ENCODE measurements at regions not wholly inside any gene's neighbourhood (a gene's known extent, or its start where the extent isn't known, plus 50 kb on each side); places are given as distances from the start of the nearest gene placed in this dataset.

- TF ChIP-seq POLR2A (IDR thresholded peaks at IDR 0.05; ENCODE audit: extremely low read depth, insufficient read length) (no peak), CTCF (IDR thresholded peaks at IDR 0.05; ENCODE audit: low read depth, low read length) (no peak), MAX (IDR thresholded peaks at IDR 0.05; ENCODE audit: low read depth, low read length) (no peak), MYC (IDR thresholded peaks at IDR 0.05; ENCODE audit: low read depth, low read length) (no peak)
- no peak overlapping the region for H3K4me3 ChIP-seq (ENCODE audit: low read depth, low read length)
Measured at GRCh38 chr5:164672205-164672604, 1166.8 kb downstream of the MAT2B start.

GRCh38 chr5:164672931-164673694 lies 1167.7 kb downstream of the MAT2B start:
- TF ChIP-seq POLR2A (IDR thresholded peaks at IDR 0.05; ENCODE audit: extremely low read depth, insufficient read length) (no peak), MYC (IDR thresholded peaks at IDR 0.05; ENCODE audit: low read depth, low read length) (no peak), MAX (IDR thresholded peaks at IDR 0.05; ENCODE audit: low read depth, low read length) (no peak), CTCF (IDR thresholded peaks at IDR 0.05; ENCODE audit: low read depth, low read length) (peak; percentile 7)
- DNase-seq (ENCODE audit: low read depth) = peak; percentile 12
- H3K4me3 ChIP-seq (ENCODE audit: low read depth, low read length) = no peak overlapping the region

More at GRCh38 chr5:164672205-164672604, 1166.8 kb downstream of the MAT2B start:
- DNase-seq (ENCODE audit: low read depth) = no peak

- no peak overlapping the region for H3K4me3 ChIP-seq (ENCODE audit: low read depth, low read length)
Measured at GRCh38 chr5:164679461-164679860, 1174.0 kb downstream of the MAT2B start.

GRCh38 chr5:164680216-164680615 lies 1174.8 kb downstream of the MAT2B start:
- no peak for TF ChIP-seq MAX (IDR thresholded peaks at IDR 0.05; ENCODE audit: low read depth, low read length)
- no peak for TF ChIP-seq MYC (IDR thresholded peaks at IDR 0.05; ENCODE audit: low read depth, low read length)
- no peak for TF ChIP-seq CTCF (IDR thresholded peaks at IDR 0.05; ENCODE audit: low read depth, low read length)
- no peak for TF ChIP-seq POLR2A (IDR thresholded peaks at IDR 0.05; ENCODE audit: extremely low read depth, insufficient read length)
- no peak for DNase-seq (ENCODE audit: low read depth)
- no peak overlapping the region for H3K4me3 ChIP-seq (ENCODE audit: low read depth, low read length)

More at GRCh38 chr5:164679461-164679860, 1174.0 kb downstream of the MAT2B start:
- DNase-seq (ENCODE audit: low read depth) = no peak
- no peak for TF ChIP-seq MYC (IDR thresholded peaks at IDR 0.05; ENCODE audit: low read depth, low read length)
- TF ChIP-seq CTCF (IDR thresholded peaks at IDR 0.05; ENCODE audit: low read depth, low read length) = no peak
- TF ChIP-seq POLR2A (IDR thresholded peaks at IDR 0.05; ENCODE audit: extremely low read depth, insufficient read length) = no peak
- no peak for TF ChIP-seq MAX (IDR thresholded peaks at IDR 0.05; ENCODE audit: low read depth, low read length)

- H3K4me3 ChIP-seq (ENCODE audit: low read depth, low read length) = no peak overlapping the region
- DNase-seq (ENCODE audit: low read depth) = no peak
- no peak for TF ChIP-seq POLR2A (IDR thresholded peaks at IDR 0.05; ENCODE audit: extremely low read depth, insufficient read length)
- no peak for TF ChIP-seq CTCF (IDR thresholded peaks at IDR 0.05; ENCODE audit: low read depth, low read length)
- TF ChIP-seq MYC (IDR thresholded peaks at IDR 0.05; ENCODE audit: low read depth, low read length) = no peak
- no peak for TF ChIP-seq MAX (IDR thresholded peaks at IDR 0.05; ENCODE audit: low read depth, low read length)
Measured at GRCh38 chr5:164680812-164681520, 1175.5 kb downstream of the MAT2B start.

Measured in NB4 (cell line).